Psoas muscle (tissue), 7 donors: ENCODE measurements at regions not wholly inside any gene's neighbourhood (a gene's known extent, or its start where the extent isn't known, plus 50 kb on each side); places are given as distances from the start of the nearest gene placed in this dataset.

ENCODE experiments used
- ATAC-seq, 4 donors: fragments of 200-7000 bp; cut with Tn5 transposase; one replicate each; pipeline ENCODE4 v1.9.1; 2020; ENCODE audit warnings: moderate library complexity in 3 of 4, mild to moderate bottlenecking in 2 of 4
- DNase-seq, 2 donors: peaks; one replicate each; pipeline ENCODE4 v3.0.0-alpha.2; 2020
- H3K27ac ChIP-seq: fragments of 200-600 bp; one replicate; pipeline ENCODE4 v1.8.0; 2022
- H3K27me3 ChIP-seq, 3 donors: fragments of 200-600 bp in 1 of 3; one replicate each; pipeline versions ENCODE4 v1.6.1 to v1.8.0; 2013 to 2022; ENCODE audit warnings: low read length in 2 of 3, mild to moderate bottlenecking in 2 of 3, moderate library complexity in 1 of 3; ENCODE audit not compliant: insufficient read depth in 3 of 3
- H3K36me3 ChIP-seq, 2 donors: fragments of 200-600 bp in 1 of 2; one replicate each; pipeline versions ENCODE4 v1.6.1 to v1.8.0; 2013 to 2022; ENCODE audit warnings: low read depth in 1 of 2, mild to moderate bottlenecking in 1 of 2, moderate library complexity in 1 of 2; ENCODE audit not compliant: insufficient read depth in 1 of 2
- H3K4me1 ChIP-seq: fragments of 200-600 bp; one replicate; pipeline ENCODE4 v1.8.0; 2022
- H3K4me3 ChIP-seq: fragments of 200-600 bp; one replicate; pipeline ENCODE4 v1.8.0; 2022; ENCODE audit warnings: mild to moderate bottlenecking
- H3K9me3 ChIP-seq: fragments of 200-600 bp; one replicate; pipeline ENCODE4 v1.8.0; 2022
- CTCF ChIP-seq: fragments of 200-600 bp; IDR thresholded peaks from one replicate; pipeline ENCODE4 v1.8.0; 2022; ENCODE audit warnings: antibody characterized with exemption
- WGBS, 3 donors: extraction: QIAGEN DNeasy Blood & Tissue Kit; methylation state at CpG; one replicate each; pipeline versions ENCODE4 v1.1.6 to v1.1.7; 2013; 5-methylcytosine and 5-hydroxymethylcytosine counted together
- intact Hi-C, 2 donors: fragments of 100-400 bp; cut with DNase I; formaldehyde crosslinking; loops; one replicate each; pipeline versions ENCODE4 v1.11.0 to v1.14.2; 2022
- donor health status: healthy with polysubstance abuse.
- donor health status: DM: no; HTN: no; CAD: no; lungs with moderate emphysema.
- donor health status: Bipolar disorder and iron deficiency.
- donor health status: healthy.
- donor health status: DM: yes; HTN: yes; CAD: no.
- donor health status: DM: no; HTN: no; CAD: no.
- donor health status: DM: yes; HTN: yes; CAD: no.

DNA sequence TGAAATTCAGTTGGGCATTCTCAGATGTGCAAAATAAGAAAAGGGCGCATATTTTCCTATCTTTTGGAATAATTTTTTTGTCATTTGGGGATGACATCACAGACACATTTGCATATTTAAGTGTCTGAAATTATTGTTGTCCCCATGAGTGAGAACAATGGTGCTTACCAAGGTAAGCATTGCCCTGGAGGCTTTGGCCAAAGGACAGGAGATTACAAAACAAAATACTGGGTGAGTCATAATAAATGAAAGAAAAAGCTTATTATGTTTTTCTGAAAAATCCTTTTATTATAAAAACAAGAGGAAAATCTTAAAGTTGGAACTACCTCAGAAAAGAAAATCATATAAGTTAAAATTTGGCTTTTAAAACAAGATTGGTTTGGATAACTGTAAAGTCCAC is 254.9 kb downstream of the BTG1 start:
- intact Hi-C loops: no loop called here
- 98 to 100% (median 100%) methylated on average over 1 of the region's 1 CpG for WGBS, 3 donors
- no peak for TF ChIP-seq CTCF
- DNase-seq (no peak), ATAC-seq (no peak)
- no peaks in the 10 kb centered on the region for H3K36me3 ChIP-seq
- H3K9me3 ChIP-seq: no peaks in the 10 kb centered on the region
- H3K4me1 ChIP-seq: no peaks in the 10 kb centered on the region
- H3K27me3 ChIP-seq: no peaks in the 10 kb centered on the region
- H3K27ac ChIP-seq: no peak overlapping the region
- no peak overlapping the region for H3K4me3 ChIP-seq

GRCh38 chr12:91889910-91890309 is 255.7 kb downstream of the BTG1 start:
- no peaks in the 10 kb centered on the region for H3K9me3 ChIP-seq
- H3K4me1 ChIP-seq: no peaks in the 10 kb centered on the region
- no peak overlapping the region for H3K4me3 ChIP-seq
- H3K27ac ChIP-seq: no peak overlapping the region
- no peak for TF ChIP-seq CTCF
- H3K27me3 ChIP-seq: no peaks in the 10 kb centered on the region
- intact Hi-C loops: no loop called here
- DNase-seq (no peak), ATAC-seq (no peak)
- no peaks in the 10 kb centered on the region for H3K36me3 ChIP-seq

GRCh38 chr12:91889059-91889458 is 256.6 kb downstream of the BTG1 start:
- ATAC-seq (no peak), DNase-seq (no peak)
- intact Hi-C loops: no loop called here
- no peak for TF ChIP-seq CTCF
- Histone ChIP-seq H3K27me3 (no peaks in the 10 kb centered on the region), H3K36me3 (no peaks in the 10 kb centered on the region), H3K4me1 (no peaks in the 10 kb centered on the region), H3K9me3 (no peaks in the 10 kb centered on the region), H3K4me3 (no peak overlapping the region), H3K27ac (no peak overlapping the region)
- WGBS, 3 donors: 93 to 97% (median 95%) methylated on average over 2 of the region's 2 CpGs

DNA sequence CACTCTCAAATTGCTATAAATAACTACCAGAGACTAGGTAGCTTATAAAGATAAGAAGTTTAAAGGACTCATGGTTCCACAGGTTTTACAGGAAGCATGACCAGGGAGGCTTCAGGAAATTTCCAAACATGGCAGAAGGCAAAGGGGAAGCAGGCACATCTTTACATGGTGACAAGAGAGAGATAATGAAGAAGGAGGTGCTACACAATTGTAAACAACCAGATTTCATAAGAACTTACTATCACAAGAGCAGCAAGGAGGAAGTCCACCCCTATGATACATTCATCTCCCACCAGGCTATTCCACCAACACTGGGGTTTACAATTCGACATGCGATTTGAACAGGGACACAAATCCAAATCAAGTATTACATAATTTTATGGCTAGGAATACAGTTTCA is 257.7 kb downstream of the BTG1 start:
- DNase-seq (no peak), ATAC-seq (no peak)
- intact Hi-C loops: no loop called here
- TF ChIP-seq CTCF: no peak
- H3K9me3 ChIP-seq: no peaks in the 10 kb centered on the region
- no peaks in the 10 kb centered on the region for H3K36me3 ChIP-seq
- WGBS, 3 donors: 90 to 96% (median 94%) methylated on average over 2 of the region's 2 CpGs
- H3K27ac ChIP-seq: no peak overlapping the region
- no peaks in the 10 kb centered on the region for H3K4me1 ChIP-seq
- H3K4me3 ChIP-seq: no peak overlapping the region
- no peaks in the 10 kb centered on the region for H3K27me3 ChIP-seq

- Histone ChIP-seq H3K4me3 (no peak overlapping the region), H3K4me1 (no peaks in the 10 kb centered on the region), H3K9me3 (no peaks in the 10 kb centered on the region), H3K27me3 (no peaks in the 10 kb centered on the region), H3K36me3 (no peaks in the 10 kb centered on the region), H3K27ac (no peak overlapping the region)
- DNase-seq (no peak), ATAC-seq (no peak)
- no peak for TF ChIP-seq CTCF
- intact Hi-C loops: no loop called here
- WGBS, 3 donors: 92 to 93% (median 93%) methylated on average over 5 of the region's 5 CpGs
Observed at GRCh38 chr12:91885851-91886731, 259.6 kb downstream of the BTG1 start.
